HCT116 (cell line): ENCODE measurements at regions not wholly inside any gene's neighbourhood (a gene's known extent, or its start where the extent isn't known, plus 50 kb on each side); places are given as distances from the start of the nearest gene placed in this dataset.

ENCODE experiments used
- ATAC-seq: fragments of 200-7000 bp; cut with Tn5 transposase; 2 replicates; pipeline ENCODE4 v1.9.1; 2020; ENCODE audit warnings: mild to moderate bottlenecking, moderate library complexity
- BruUV-seq: library from RNA; stranded (reverse); fragments of 400-500 nt; replicated peaks from 2 replicates; lab custom pipeline; 2021; lab: Mats Ljungman, UMichigan
- CTCF ChIA-PET: fragments of 300-600 bp; sonication (Branson Sonifier 250); formaldehyde crosslinking; loops from one replicate; lab custom pipeline; 2021; ENCODE audit warnings: antibody characterized with exemption; lab: Charles Lee
- POLR2A ChIA-PET: fragments of 300-600, 350-600 bp; sonication (Branson Sonifier 250); formaldehyde crosslinking; loops from one replicate; lab custom pipeline; 2021; ENCODE audit warnings: antibody characterized with exemption; lab: Charles Lee
- RAD21 ChIA-PET, 2 experiments: fragments of 300-600 bp; sonication (Branson Sonifier 250); formaldehyde crosslinking; loops; one replicate each; lab custom pipeline; 2023; ENCODE audit warnings: low total read pairs in 2 of 2; ENCODE audit not compliant: uncharacterized antibody in 2 of 2, unreplicated experiment in 2 of 2, low non-redundant PET in 1 of 2; lab: Charles Lee
- DNase-seq: peaks from one replicate; pipeline ENCODE4 v3.0.0-alpha.2; 2010; ENCODE audit warnings: low read depth, low spot score
- H2AFZ ChIP-seq: fragments of 200-600 bp; shearing (Covaris generic), sonication (generic); 2 replicates; pipeline ENCODE4 v1.6.1; 2017; ENCODE audit warnings: low read depth, mixed run types, mixed read lengths, antibody characterized with exemption, low read length; ENCODE audit not compliant: poor library complexity, severe bottlenecking
- H3K27ac ChIP-seq: 2 replicates; pipeline ENCODE4 v1.5.1; 2012; ENCODE audit warnings: low read depth, low read length
- H3K27me3 ChIP-seq: fragments of 200-600 bp; sonication (generic); 2 replicates; pipeline ENCODE4 v1.6.1; 2016; ENCODE audit warnings: mixed run types, low read length, mixed read lengths; ENCODE audit not compliant: insufficient read depth
- H3K36me3 ChIP-seq, 2 experiments: fragments of 200-500 bp in 1 of 2; fragments of 200-600 bp in 1 of 2; sonication (Bioruptor generic) in 1 of 2; sonication (generic) in 1 of 2; 2 replicates each; pipeline versions ENCODE4 v1.5.1 to v1.6.1; 2014 to 2016; ENCODE audit warnings: low read length in 2 of 2, inconsistent platforms in 1 of 2, mixed read lengths in 1 of 2, mixed run types in 1 of 2; ENCODE audit not compliant: insufficient read depth in 2 of 2, control insufficient read depth in 1 of 2
- H3K4me1 ChIP-seq, 2 experiments: fragments of 200-600 bp in 1 of 2; sonication (generic) in 1 of 2; 2 replicates each; pipeline versions ENCODE4 v1.5.1 to v1.6.1; 2012 to 2017; ENCODE audit warnings: low read length in 2 of 2, inconsistent platforms in 1 of 2, mild to moderate bottlenecking in 1 of 2, mixed read lengths in 1 of 2, mixed run types in 1 of 2, moderate library complexity in 1 of 2; ENCODE audit not compliant: insufficient read depth in 2 of 2, control insufficient read depth in 1 of 2
- H3K4me2 ChIP-seq: fragments of 200-600 bp; sonication (generic); 2 replicates; pipeline ENCODE4 v1.6.1; 2017; ENCODE audit warnings: mixed run types, low read length, mixed read lengths
- H3K4me3 ChIP-seq, 2 experiments: fragments of 200-600 bp in 1 of 2; sonication (generic) in 1 of 2; replicated peaks in 1 of 2; 2 replicates each; pipeline ENCODE4 v1.5.1; 2011 to 2016; ENCODE audit warnings: low read length in 2 of 2, control low read depth in 1 of 2, low read depth in 1 of 2, mild to moderate bottlenecking in 1 of 2, mixed read lengths in 1 of 2, mixed run types in 1 of 2
- H3K79me2 ChIP-seq: fragments of 200-600 bp; sonication (generic); 2 replicates; pipeline ENCODE4 v1.6.1; 2017; ENCODE audit warnings: mild to moderate bottlenecking, mixed run types, low read length, moderate library complexity, mixed read lengths; ENCODE audit not compliant: insufficient read depth
- H3K9ac ChIP-seq: fragments of 200-600 bp; sonication (generic); 2 replicates; pipeline ENCODE4 v1.6.1; 2016; ENCODE audit warnings: low read length, mixed read lengths
- H3K9me2 ChIP-seq: fragments of 200-600 bp; sonication (generic), shearing (Covaris generic); 2 replicates; pipeline ENCODE4 v1.6.1; 2017; ENCODE audit warnings: mixed run types, mild to moderate bottlenecking, moderate library complexity; ENCODE audit not compliant: insufficient read depth
- H3K9me3 ChIP-seq, 2 experiments: fragments of 200-500 bp in 1 of 2; fragments of 200-600 bp in 1 of 2; sonication (Bioruptor generic) in 1 of 2; sonication (generic) in 1 of 2; 2 replicates each; pipeline ENCODE4 v1.6.1; 2014 to 2017; ENCODE audit warnings: low read length in 2 of 2, mixed read lengths in 2 of 2, inconsistent platforms in 1 of 2, low read depth in 1 of 2, mild to moderate bottlenecking in 1 of 2, mixed run types in 1 of 2, moderate library complexity in 1 of 2; ENCODE audit not compliant: control insufficient read depth in 1 of 2, insufficient read depth in 1 of 2
- H4K20me1 ChIP-seq: fragments of 200-600 bp; sonication (generic), shearing (Covaris generic); 2 replicates; pipeline ENCODE4 v1.6.1; 2017; ENCODE audit warnings: mixed run types, mild to moderate bottlenecking, moderate library complexity; ENCODE audit not compliant: insufficient read depth
- ATF3 ChIP-seq: IDR thresholded peaks from 2 replicates; pipeline ENCODE4 v1.6.1; 2012
- CBX3 ChIP-seq: IDR thresholded peaks from 2 replicates; pipeline ENCODE4 v1.6.1; 2012; ENCODE audit warnings: low read depth
- EGR1 ChIP-seq: IDR thresholded peaks from 2 replicates; pipeline ENCODE4 v1.6.1; 2012; ENCODE audit warnings: low read depth
- ELF1 ChIP-seq: IDR thresholded peaks from 2 replicates; pipeline ENCODE4 v1.6.1; 2012; ENCODE audit warnings: low read depth, borderline replicate concordance
- EZH2 ChIP-seq: fragments of 200-600 bp; sonication (generic); IDR thresholded peaks from 2 replicates; pipeline ENCODE4 v1.6.1; 2017; ENCODE audit warnings: antibody characterized with exemption, mixed run types
- EZH2phosphoT487 ChIP-seq: fragments of 200-600 bp; IDR thresholded peaks from 2 replicates; pipeline ENCODE4 v1.6.1; 2018; ENCODE audit warnings: antibody characterized with exemption, borderline replicate concordance
- FOSL1 ChIP-seq: IDR thresholded peaks from 2 replicates; pipeline ENCODE4 v1.6.1; 2012; ENCODE audit warnings: low read depth
- JUND ChIP-seq: IDR thresholded peaks from 2 replicates; pipeline ENCODE4 v1.6.1; 2012
- POLR2A ChIP-seq: IDR thresholded peaks from 2 replicates; pipeline ENCODE4 v1.7.0; 2011; ENCODE audit warnings: borderline replicate concordance; ENCODE audit not compliant: insufficient read depth, insufficient read length; ENCODE audit errors: extremely low read depth
- RAD21 ChIP-seq: IDR thresholded peaks from 2 replicates; pipeline ENCODE4 v1.6.1; 2012; ENCODE audit warnings: low read depth, mild to moderate bottlenecking
- SP1 ChIP-seq: IDR thresholded peaks from 2 replicates; pipeline ENCODE4 v1.6.1; 2012; ENCODE audit warnings: low read depth
- SRF ChIP-seq: IDR thresholded peaks from 2 replicates; pipeline ENCODE4 v1.6.1; 2012; ENCODE audit warnings: low read depth
- TCF7L2 ChIP-seq: IDR thresholded peaks from 2 replicates; pipeline ENCODE4 v1.7.0; 2011; ENCODE audit warnings: borderline replicate concordance, inconsistent platforms; ENCODE audit not compliant: insufficient read depth, insufficient read length; ENCODE audit errors: extremely low read depth
- intact Hi-C: fragments of 100-400 bp; cut with micrococcal nuclease; formaldehyde crosslinking; loops from 2 replicates; pipeline ENCODE4 v1.10.0; 2022
- TF ChIP-seq, protein P1 (sequence below): IDR thresholded peaks from 2 replicates; pipeline ENCODE4 v1.6.1; 2012; ENCODE audit warnings: low read depth
- TF ChIP-seq, protein P2 (sequence below): IDR thresholded peaks from 2 replicates; pipeline ENCODE4 v1.6.1; 2012
- TF ChIP-seq, protein P3 (sequence below), 3 experiments: fragments of 200-600 bp in 1 of 3; sonication (generic) in 1 of 3; IDR thresholded peaks in 2 of 3; conservative IDR thresholded peaks in 1 of 3; 2 replicates each; pipeline ENCODE4 v1.5.1; 2012 to 2017; ENCODE audit warnings: low read depth in 2 of 3, low read length in 2 of 3, antibody characterized with exemption in 1 of 3, borderline replicate concordance in 1 of 3, control low read depth in 1 of 3, mild to moderate bottlenecking in 1 of 3, mixed read lengths in 1 of 3, mixed run types in 1 of 3, moderate library complexity in 1 of 3; ENCODE audit not compliant: insufficient read depth in 1 of 3

- BruUV-seq, result no TSS peak
- no peaks in the 10 kb centered on the region for H4K20me1 ChIP-seq
- no peak overlapping the region for H3K4me2 ChIP-seq
- no peak overlapping the region for H3K27ac ChIP-seq
- H3K4me3 ChIP-seq, result no peak overlapping the region
- no peak for DNase-seq
- peak overlapping the region; percentile 75 for H2AFZ ChIP-seq
- H3K79me2 ChIP-seq, result no peaks in the 10 kb centered on the region
- intact Hi-C loops, result no loop called here
- no peaks in the 10 kb centered on the region for H3K9me3 ChIP-seq
- ChIA-PET RAD21 (no interaction called here), POLR2A (no interaction called here), CTCF (no interaction called here)
- TF ChIP-seq RAD21, result no peak
- TF ChIP-seq SRF, result no peak
- no peak for TF ChIP-seq EGR1
- no peak for TF ChIP-seq FOSL1
- TF ChIP-seq SP1, result no peak
- TF ChIP-seq, protein P1, sequence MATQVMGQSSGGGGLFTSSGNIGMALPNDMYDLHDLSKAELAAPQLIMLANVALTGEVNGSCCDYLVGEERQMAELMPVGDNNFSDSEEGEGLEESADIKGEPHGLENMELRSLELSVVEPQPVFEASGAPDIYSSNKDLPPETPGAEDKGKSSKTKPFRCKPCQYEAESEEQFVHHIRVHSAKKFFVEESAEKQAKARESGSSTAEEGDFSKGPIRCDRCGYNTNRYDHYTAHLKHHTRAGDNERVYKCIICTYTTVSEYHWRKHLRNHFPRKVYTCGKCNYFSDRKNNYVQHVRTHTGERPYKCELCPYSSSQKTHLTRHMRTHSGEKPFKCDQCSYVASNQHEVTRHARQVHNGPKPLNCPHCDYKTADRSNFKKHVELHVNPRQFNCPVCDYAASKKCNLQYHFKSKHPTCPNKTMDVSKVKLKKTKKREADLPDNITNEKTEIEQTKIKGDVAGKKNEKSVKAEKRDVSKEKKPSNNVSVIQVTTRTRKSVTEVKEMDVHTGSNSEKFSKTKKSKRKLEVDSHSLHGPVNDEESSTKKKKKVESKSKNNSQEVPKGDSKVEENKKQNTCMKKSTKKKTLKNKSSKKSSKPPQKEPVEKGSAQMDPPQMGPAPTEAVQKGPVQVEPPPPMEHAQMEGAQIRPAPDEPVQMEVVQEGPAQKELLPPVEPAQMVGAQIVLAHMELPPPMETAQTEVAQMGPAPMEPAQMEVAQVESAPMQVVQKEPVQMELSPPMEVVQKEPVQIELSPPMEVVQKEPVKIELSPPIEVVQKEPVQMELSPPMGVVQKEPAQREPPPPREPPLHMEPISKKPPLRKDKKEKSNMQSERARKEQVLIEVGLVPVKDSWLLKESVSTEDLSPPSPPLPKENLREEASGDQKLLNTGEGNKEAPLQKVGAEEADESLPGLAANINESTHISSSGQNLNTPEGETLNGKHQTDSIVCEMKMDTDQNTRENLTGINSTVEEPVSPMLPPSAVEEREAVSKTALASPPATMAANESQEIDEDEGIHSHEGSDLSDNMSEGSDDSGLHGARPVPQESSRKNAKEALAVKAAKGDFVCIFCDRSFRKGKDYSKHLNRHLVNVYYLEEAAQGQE, result no peak
- TF ChIP-seq EZH2, result no peak
- TF ChIP-seq, protein P2, sequence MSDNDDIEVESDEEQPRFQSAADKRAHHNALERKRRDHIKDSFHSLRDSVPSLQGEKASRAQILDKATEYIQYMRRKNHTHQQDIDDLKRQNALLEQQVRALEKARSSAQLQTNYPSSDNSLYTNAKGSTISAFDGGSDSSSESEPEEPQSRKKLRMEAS, result no peak
- no peak for TF ChIP-seq CBX3
- no peak for TF ChIP-seq ATF3
- TF ChIP-seq EZH2phosphoT487, result no peak
- no peak for TF ChIP-seq POLR2A
- TF ChIP-seq ELF1, result no peak
- no peak for TF ChIP-seq TCF7L2
- TF ChIP-seq, protein P3, sequence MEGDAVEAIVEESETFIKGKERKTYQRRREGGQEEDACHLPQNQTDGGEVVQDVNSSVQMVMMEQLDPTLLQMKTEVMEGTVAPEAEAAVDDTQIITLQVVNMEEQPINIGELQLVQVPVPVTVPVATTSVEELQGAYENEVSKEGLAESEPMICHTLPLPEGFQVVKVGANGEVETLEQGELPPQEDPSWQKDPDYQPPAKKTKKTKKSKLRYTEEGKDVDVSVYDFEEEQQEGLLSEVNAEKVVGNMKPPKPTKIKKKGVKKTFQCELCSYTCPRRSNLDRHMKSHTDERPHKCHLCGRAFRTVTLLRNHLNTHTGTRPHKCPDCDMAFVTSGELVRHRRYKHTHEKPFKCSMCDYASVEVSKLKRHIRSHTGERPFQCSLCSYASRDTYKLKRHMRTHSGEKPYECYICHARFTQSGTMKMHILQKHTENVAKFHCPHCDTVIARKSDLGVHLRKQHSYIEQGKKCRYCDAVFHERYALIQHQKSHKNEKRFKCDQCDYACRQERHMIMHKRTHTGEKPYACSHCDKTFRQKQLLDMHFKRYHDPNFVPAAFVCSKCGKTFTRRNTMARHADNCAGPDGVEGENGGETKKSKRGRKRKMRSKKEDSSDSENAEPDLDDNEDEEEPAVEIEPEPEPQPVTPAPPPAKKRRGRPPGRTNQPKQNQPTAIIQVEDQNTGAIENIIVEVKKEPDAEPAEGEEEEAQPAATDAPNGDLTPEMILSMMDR (IDR thresholded peaks at IDR 0.05 in 2 of 3, conservative IDR thresholded peaks at IDR 0.05 in 1 of 3; ENCODE audit: borderline replicate concordance in 1 of 3, insufficient read depth in 1 of 3, low read depth in 2 of 3, low read length in 2 of 3), result no peak
- TF ChIP-seq JUND, result no peak
- no peaks in the 10 kb centered on the region for H3K36me3 ChIP-seq
- no peak overlapping the region for H3K9ac ChIP-seq
- H3K27me3 ChIP-seq, result no peaks in the 10 kb centered on the region
- no peak for ATAC-seq
- no peaks in the 10 kb centered on the region for H3K9me2 ChIP-seq
- peaks cover 5 to 13% of the 10 kb centered on the region in 2 experiments; a peak in 3 of 4 replicates for H3K4me1 ChIP-seq
Measured at GRCh38 chr5:87210076-87210475, 57.6 kb upstream of the RASA1 start.
